ENCODE measurements at regions not wholly inside any gene's neighbourhood (a gene's known extent, or its start where the extent isn't known, plus 50 kb on each side); places are given as distances from the start of the nearest gene placed in this dataset.

GRCh38 chr6:88371480-88371879 is 205.3 kb upstream of the CNR1 start:
- TF ChIP-seq RAD51 (IDR thresholded peaks at IDR 0.05) (no peak), RAD21 (IDR thresholded peaks at IDR 0.05; ENCODE audit: insufficient read depth, low read depth, low read length) (no peak)
